ENCODE measurements at regions not wholly inside any gene's neighbourhood (a gene's known extent, or its start where the extent isn't known, plus 50 kb on each side); places are given as distances from the start of the nearest gene placed in this dataset.
"Not testable (repeated sequence)": the region's sequence is repeated elsewhere in the genome, so short reads cannot be mapped to it uniquely, and the experiment has no call there.

GRCh38 chr7:21317966-21318915 lies 109.6 kb upstream of the SP4 start:
- no peak for DNase-seq (ENCODE audit: low read depth)

- no peak for DNase-seq (ENCODE audit: low read depth)
These were observed 109.0 kb upstream of the SP4 start for GRCh38 chr7:21318916-21319270.

- DNase-seq (ENCODE audit: low read depth), result no peak
These were observed 101.6 kb upstream of the SP4 start for GRCh38 chr7:21326241-21326640.

DNA sequence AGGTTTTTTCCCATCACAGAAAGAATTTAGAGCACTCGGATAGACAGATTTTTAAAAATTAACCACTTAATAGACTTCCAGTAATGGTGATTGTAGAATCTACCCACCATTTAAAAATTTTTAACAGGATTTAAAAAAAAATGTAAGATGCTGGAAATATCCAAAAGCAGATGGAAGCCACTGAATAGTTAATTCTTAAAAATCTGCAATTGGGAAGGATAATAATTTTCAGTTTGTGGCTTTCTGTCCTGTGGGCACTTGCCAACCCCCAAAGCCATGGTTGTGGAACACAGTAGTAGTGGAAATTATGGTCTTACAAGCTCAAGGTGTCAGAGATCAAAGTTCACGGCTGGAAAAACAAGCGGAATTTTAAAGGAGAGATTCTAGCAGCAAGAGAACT lies 101.0 kb upstream of the SP4 start:
- DNase-seq (ENCODE audit: low read depth), result no peak

DNA sequence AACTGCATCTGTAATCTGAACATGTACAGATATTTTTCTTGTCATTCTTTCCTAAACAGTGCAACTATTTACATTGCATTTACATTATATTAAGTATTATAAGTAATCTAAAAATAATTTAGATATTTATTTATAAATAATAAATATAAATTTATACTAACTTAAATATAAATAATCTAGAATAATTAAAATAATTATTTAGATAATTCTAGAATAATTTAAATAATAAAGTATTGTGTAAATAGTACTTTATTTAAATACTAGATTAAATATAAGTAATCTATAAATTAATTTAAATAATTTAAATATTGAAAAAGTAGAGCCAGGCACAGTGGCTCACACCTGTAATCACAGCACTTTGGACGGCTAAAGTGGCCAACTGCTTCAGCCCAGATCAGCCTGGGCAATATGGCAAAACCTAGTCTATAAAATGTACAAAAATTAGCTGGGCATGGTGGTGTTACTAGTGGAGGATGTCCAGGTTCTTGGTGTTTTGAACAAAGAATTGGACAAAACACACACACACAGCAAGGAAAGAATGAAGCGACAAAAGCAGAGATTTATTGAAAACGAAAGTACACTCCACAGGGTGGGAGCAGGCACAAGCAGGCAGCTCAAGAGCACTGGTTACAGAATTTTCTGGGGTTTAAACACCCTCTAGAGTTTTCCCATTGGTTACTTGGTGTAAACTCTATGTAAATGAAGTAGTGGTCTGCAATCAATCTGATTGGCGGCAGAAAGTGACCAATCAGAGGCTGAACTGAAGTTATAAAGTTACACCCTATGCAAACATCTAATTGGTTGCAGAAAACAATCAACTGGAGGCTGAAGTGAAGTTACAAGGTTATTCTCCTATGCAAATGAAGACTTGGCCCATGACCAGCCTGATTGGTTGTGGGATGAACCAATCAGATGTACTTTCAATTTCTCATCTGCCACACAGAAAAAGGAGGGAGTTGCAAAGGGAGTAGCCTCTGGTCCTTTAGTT lies 100.2 kb upstream of the SP4 start:
- DNase-seq (ENCODE audit: low read depth), result no peak

GRCh38 chr7:21330462-21331178 lies 97.3 kb upstream of the SP4 start:
- DNase-seq (ENCODE audit: low read depth), result no peak

DNA sequence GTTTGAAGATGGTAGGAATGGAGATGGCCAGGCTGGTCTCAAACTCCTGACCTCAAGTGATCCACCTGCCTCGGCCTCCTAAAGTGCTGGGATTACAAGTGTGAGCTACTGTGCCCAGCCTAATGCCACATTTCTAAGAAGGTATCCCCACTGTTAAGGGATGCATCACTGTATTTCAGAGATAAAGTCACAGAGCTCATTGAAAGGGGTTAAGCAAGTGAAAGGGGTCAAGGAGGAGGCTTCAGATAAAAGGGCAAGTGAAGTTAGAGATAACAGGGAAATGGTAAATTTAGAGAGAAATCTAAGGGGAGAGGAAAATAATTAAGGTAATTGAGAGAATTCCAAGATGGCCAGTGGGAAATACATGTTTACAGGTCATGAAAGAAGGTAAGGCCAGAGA lies 93.0 kb upstream of the SP4 start:
- no peak for DNase-seq (ENCODE audit: low read depth)

GRCh38 chr7:21336743-21337142 lies 91.1 kb upstream of the SP4 start:
- no peak for DNase-seq (ENCODE audit: low read depth)

DNA sequence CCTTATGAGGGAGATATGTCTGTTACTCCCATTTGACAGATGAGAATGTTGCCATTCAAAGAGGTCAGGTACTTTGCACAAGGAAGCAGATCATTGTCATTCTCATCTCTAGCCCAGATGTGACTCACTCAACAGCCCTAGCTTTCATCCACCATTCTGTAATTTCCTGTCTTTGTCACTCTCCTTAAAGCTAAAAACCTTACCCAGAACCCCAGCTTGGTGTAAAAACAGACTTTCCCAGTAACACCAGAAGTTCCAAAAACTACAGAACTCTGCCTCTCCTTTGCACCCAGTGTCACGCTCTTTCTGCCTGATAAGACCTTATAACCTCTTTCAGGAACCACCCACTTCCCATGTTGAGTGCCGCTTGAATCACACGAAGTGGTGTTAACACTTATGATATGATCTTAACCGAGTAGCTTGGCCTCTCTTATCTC lies 89.1 kb upstream of the SP4 start:
- no peak for DNase-seq (ENCODE audit: low read depth)

DNA sequence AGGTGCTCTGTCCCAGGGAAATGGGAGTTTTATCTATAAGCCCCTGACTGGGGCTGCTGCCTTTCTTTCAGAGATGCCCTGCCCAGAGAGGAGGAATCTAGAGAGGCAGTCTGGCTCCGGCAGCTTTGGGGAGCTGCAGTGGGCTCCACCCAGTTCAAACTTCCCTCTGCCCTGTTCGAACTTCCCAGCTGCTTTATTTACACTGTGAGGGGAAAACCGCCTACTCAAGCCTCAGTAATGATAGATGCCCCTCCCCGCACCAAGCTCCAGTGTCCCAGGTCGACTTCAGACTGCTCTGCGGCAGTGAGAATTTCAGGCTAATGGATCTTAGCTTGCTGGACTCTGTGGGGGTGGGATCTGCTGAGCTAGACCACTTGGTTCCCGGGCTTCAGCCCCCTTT lies 83.0 kb upstream of the SP4 start:
- DNase-seq (ENCODE audit: low read depth), result not testable (repeated sequence)

GRCh38 chr7:21345361-21345760 lies 82.5 kb upstream of the SP4 start:
- DNase-seq (ENCODE audit: low read depth), result no peak

- no peak for DNase-seq (ENCODE audit: low read depth)
These were observed 81.6 kb upstream of the SP4 start for GRCh38 chr7:21346297-21346696.

GRCh38 chr7:21352540-21353387 lies 75.1 kb upstream of the SP4 start:
- no peak for DNase-seq (ENCODE audit: low read depth)

DNA sequence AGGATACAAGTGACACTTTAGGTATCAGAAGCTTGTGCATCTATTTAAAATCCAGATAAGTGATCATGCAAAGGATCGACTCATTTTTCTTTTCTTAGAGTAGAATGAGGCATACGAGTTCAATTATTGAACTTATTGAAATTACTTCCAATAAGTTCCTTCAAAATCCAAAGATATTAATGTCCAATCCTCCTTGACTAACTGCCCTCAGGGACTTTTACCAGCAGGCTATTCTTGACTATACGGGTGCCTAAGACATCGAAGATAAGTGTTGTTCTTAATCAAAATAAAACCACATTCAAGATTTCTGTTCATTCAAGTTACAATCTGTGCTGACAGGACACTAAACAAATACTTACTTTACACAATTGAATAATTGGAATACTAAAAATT lies 74.5 kb upstream of the SP4 start:
- DNase-seq (ENCODE audit: low read depth), result no peak

GRCh38 chr7:21354284-21354683 lies 73.6 kb upstream of the SP4 start:
- DNase-seq (ENCODE audit: low read depth), result no peak

DNA sequence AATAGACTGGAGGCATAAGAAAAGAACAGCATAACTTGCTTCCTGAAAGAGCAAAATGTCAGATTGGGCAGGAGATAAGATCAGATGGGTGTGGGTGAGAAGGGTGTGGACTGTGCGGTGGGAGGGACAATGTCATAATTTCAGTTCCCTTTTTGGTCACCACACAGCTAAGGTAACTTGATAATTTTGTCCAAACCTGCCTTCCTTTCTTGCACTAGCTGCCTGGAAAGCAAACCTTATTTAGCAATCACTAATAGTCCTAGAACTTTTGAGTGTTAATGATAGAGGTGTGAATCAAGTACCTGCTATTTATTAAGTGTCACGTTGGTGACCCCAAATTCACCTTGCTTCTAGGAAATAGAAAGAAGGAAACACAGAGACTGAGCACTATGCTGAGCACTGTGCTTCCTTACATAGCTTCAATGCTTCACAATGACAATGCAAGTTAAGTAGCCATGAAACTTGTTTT lies 72.4 kb upstream of the SP4 start:
- DNase-seq (ENCODE audit: low read depth), result no peak

GRCh38 chr7:21356616-21357015 lies 71.3 kb upstream of the SP4 start:
- DNase-seq (ENCODE audit: low read depth), result no peak

DNA sequence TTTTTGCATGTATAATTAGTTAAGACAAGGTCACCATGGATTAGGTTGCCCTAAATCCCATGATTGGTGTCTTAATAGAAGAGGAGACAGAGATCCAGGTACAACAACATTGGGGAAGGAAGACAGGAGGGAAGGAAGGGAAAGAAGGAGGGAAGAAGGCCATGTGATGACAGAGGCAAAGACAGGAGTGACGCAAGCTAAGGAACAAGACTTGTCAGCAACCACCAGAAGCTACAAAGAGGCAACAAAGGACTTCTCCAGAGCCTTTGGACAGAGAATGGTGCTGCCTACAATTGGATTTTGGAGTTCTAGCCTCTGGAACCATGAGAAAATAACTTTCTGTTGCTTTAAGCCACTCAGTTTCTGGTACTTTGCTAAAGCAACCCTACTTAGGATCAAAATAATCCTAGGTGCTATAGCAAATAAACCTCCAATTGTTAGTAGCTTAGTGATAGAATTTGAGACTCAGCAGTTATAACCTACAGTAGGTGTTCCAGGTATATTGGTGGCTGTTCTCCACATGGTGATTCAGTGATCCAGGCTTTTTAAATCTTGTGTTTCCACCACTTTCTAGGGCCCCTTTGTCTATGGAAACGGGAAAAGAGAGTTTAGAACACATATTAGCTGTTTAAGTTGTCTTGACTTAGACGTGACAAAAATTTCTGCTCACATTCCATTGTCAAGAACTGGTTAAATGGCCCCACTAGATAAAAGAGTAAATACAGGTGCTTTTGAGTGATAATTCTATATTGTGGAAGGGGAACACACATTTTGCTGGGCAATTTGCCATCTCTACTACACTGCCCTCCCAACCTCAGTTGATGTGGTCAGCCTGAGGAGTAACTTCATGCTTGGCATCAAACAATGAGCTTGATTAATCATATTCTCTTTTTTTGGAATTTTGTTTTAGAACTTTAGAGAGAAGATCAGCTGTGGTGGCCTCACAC lies 70.5 kb upstream of the SP4 start:
- DNase-seq (ENCODE audit: low read depth), result no peak

- no peak for DNase-seq (ENCODE audit: low read depth)
These were observed 69.2 kb upstream of the SP4 start for GRCh38 chr7:21358648-21359047.

DNA sequence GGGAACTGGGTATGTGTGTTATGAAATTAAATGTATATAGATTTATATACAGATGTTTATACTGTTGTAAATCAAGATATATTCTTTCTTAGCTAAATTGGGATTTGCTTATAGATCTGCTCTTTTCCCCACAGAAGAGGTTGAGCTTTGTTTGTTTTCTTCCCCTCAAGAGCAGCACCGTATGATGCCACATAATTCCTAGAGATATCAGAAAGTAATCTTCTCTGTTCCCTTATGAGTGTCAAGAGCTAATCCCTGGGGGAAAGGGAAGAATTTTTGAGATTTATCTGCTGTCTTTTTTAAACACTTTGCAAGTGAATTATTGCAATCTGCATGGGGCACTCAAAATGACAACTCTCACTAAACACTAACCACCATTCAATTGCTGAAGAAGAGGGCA lies 68.7 kb upstream of the SP4 start:
- no peak for DNase-seq (ENCODE audit: low read depth)

Measured in activated T-helper 1 cell treated with Interleukin-2 at 50 U/mL for 16 hours (primary cell).